IMR-90 (cell line): ENCODE measurements at regions not wholly inside any gene's neighbourhood (a gene's known extent, or its start where the extent isn't known, plus 50 kb on each side); places are given as distances from the start of the nearest gene placed in this dataset.

Experiments
- ATAC-seq: fragments of 200-7000 bp; cut with Tn5 transposase; 2 replicates; pipeline ENCODE4 v1.9.1; 2020; ENCODE audit warnings: low read depth, mild to moderate bottlenecking, moderate library complexity
- BruUV-seq: library from RNA; stranded (reverse); fragments of 400-500 nt; replicated peaks from 2 replicates; lab custom pipeline; 2021; lab: Mats Ljungman, UMichigan
- CTCF ChIA-PET: fragments of 300-600 bp; formaldehyde crosslinking; extraction: SDS; loops from one replicate; lab custom pipeline; 2021; ENCODE audit warnings: antibody characterized with exemption; lab: Yijun Ruan, JAX
- POLR2A ChIA-PET: fragments of 300-600 bp; sonication (Branson Sonifier 250); formaldehyde crosslinking; loops from one replicate; lab custom pipeline; 2022; ENCODE audit warnings: antibody characterized with exemption; ENCODE audit not compliant: unreplicated experiment; lab: Charles Lee
- DNase-seq: peaks from one replicate; pipeline ENCODE4 v3.0.0; 2013
- H2AFZ ChIP-seq: replicated peaks from 2 replicates; pipeline ENCODE3; 2013; ENCODE audit warnings: low read length, mild to moderate bottlenecking; ENCODE audit not compliant: poor library complexity
- H2AK5ac ChIP-seq: 2 replicates; pipeline ENCODE4 v1.6.1; 2013; ENCODE audit warnings: low read depth, low read length, inconsistent platforms
- H2AK9ac ChIP-seq: replicated peaks from 2 replicates; pipeline ENCODE3; 2013; ENCODE audit warnings: mild to moderate bottlenecking, low read depth, low read length, moderate library complexity; ENCODE audit not compliant: poor library complexity
- H2BK120ac ChIP-seq: 2 replicates; pipeline ENCODE4 v1.6.1; 2013; ENCODE audit warnings: low read depth, low read length, inconsistent platforms
- H2BK15ac ChIP-seq: 3 replicates; pipeline ENCODE4 v1.6.1; 2013; ENCODE audit warnings: low read depth, low read length, inconsistent platforms
- H2BK20ac ChIP-seq: 2 replicates; pipeline ENCODE4 v1.6.1; 2013; ENCODE audit warnings: low read depth, mild to moderate bottlenecking, inconsistent platforms, low read length, moderate library complexity
- H2BK5ac ChIP-seq: 2 replicates; pipeline ENCODE4 v1.6.1; 2013; ENCODE audit warnings: mild to moderate bottlenecking, low read depth, low read length, inconsistent platforms; ENCODE audit not compliant: poor library complexity, severe bottlenecking
- H3K14ac ChIP-seq: replicated peaks from 2 replicates; pipeline ENCODE4 v1.6.1; 2013; ENCODE audit warnings: low read depth, low read length, inconsistent platforms
- H3K18ac ChIP-seq: 2 replicates; pipeline ENCODE4 v1.6.1; 2013; ENCODE audit warnings: low read depth, low read length, control low read depth
- H3K23ac ChIP-seq: 2 replicates; pipeline ENCODE4 v1.6.1; 2013; ENCODE audit warnings: low read depth, low read length, inconsistent platforms
- H3K27ac ChIP-seq: 2 replicates; pipeline ENCODE4 v1.5.1; 2013; ENCODE audit warnings: mild to moderate bottlenecking, control low read depth, low read length; ENCODE audit not compliant: insufficient read depth
- H3K27me3 ChIP-seq: 2 replicates; pipeline ENCODE4 v1.6.1; 2013; ENCODE audit warnings: low read length; ENCODE audit not compliant: control insufficient read depth, insufficient read depth
- H3K36me3 ChIP-seq: 2 replicates; pipeline ENCODE4 v1.6.1; 2013; ENCODE audit warnings: low read length, mixed read lengths; ENCODE audit not compliant: control insufficient read depth, insufficient read depth
- H3K4ac ChIP-seq: 2 replicates; pipeline ENCODE4 v1.6.1; 2013; ENCODE audit warnings: low read depth, low read length, inconsistent platforms
- H3K4me1 ChIP-seq: 2 replicates; pipeline ENCODE4 v1.6.1; 2013; ENCODE audit warnings: low read length, mixed read lengths; ENCODE audit not compliant: control insufficient read depth, insufficient read depth
- H3K4me2 ChIP-seq: 2 replicates; pipeline ENCODE4 v1.6.1; 2013; ENCODE audit warnings: low read depth, mild to moderate bottlenecking, control low read depth, low read length, moderate library complexity
- H3K4me3 ChIP-seq: 2 replicates; pipeline ENCODE4 v1.5.1; 2013; ENCODE audit warnings: low read depth, mild to moderate bottlenecking, control low read depth, low read length, moderate library complexity; ENCODE audit not compliant: insufficient read depth
- H3K56ac ChIP-seq: 2 replicates; pipeline ENCODE4 v1.6.1; 2013; ENCODE audit warnings: low read length, inconsistent platforms; ENCODE audit not compliant: insufficient read depth; ENCODE audit errors: extremely low read depth
- H3K79me1 ChIP-seq, 2 experiments: 2 replicates each; pipeline ENCODE4 v1.6.1; 2013; ENCODE audit warnings: low read length in 2 of 2, inconsistent platforms in 1 of 2, low read depth in 1 of 2
- H3K9ac ChIP-seq: 2 replicates; pipeline ENCODE4 v1.6.1; 2013; ENCODE audit warnings: low read depth, low read length, control low read depth
- H3K9me1 ChIP-seq: 2 replicates; pipeline ENCODE4 v1.6.1; 2013; ENCODE audit warnings: low read length, inconsistent platforms; ENCODE audit not compliant: insufficient read depth
- H3K9me3 ChIP-seq: 2 replicates; pipeline ENCODE4 v1.6.1; 2013; ENCODE audit warnings: low read length; ENCODE audit not compliant: control insufficient read depth, insufficient read depth
- H4K20me1 ChIP-seq: 2 replicates; pipeline ENCODE4 v1.6.1; 2013; ENCODE audit warnings: low read length, inconsistent platforms; ENCODE audit not compliant: insufficient read depth
- H4K5ac ChIP-seq: 2 replicates; pipeline ENCODE4 v1.6.1; 2013; ENCODE audit warnings: mild to moderate bottlenecking, low read depth, low read length, control low read depth
- H4K8ac ChIP-seq, 2 experiments: 2 replicates each; pipeline ENCODE4 v1.6.1; 2013; ENCODE audit warnings: low read depth in 2 of 2, low read length in 2 of 2, control low read depth in 1 of 2, inconsistent platforms in 1 of 2
- H4K91ac ChIP-seq: 2 replicates; pipeline ENCODE4 v1.6.1; 2013; ENCODE audit warnings: low read depth, low read length, inconsistent platforms; ENCODE audit not compliant: insufficient read depth
- MAZ ChIP-seq: IDR thresholded peaks from 2 replicates; pipeline ENCODE4 v1.6.1; 2012; ENCODE audit warnings: low read depth, mild to moderate bottlenecking, low read length, improper control_type of control experiment, moderate library complexity, borderline replicate concordance
- NFE2L2 ChIP-seq: fragments of 150-350 bp; IDR thresholded peaks from 2 replicates; pipeline ENCODE4 v1.6.1; 2016; ENCODE audit warnings: low read depth, mild to moderate bottlenecking, low read length
- RCOR1 ChIP-seq: IDR thresholded peaks from 2 replicates; pipeline ENCODE4 v1.6.1; 2012; ENCODE audit warnings: mild to moderate bottlenecking, low read length, improper control_type of control experiment; ENCODE audit not compliant: insufficient replicate concordance
- SMC3 ChIP-seq: fragments of 150-350 bp; IDR thresholded peaks from 2 replicates; pipeline ENCODE4 v1.6.1; 2016; ENCODE audit warnings: low read depth, mild to moderate bottlenecking, antibody characterized with exemption, low read length, moderate library complexity
- WGBS, 2 experiments: methylation state at CpG; one replicate each; pipeline versions ENCODE4 v1.1.5 to v1.1.7; 2013; ENCODE audit warnings: missing lambda C conversion rate in 2 of 2; ENCODE audit not compliant: insufficient read length in 1 of 2; ENCODE audit errors: extremely low coverage in 2 of 2; 5-methylcytosine and 5-hydroxymethylcytosine counted together
- dilution Hi-C: fragments of 300-500 bp; cut with HindIII; formaldehyde crosslinking; loops from one replicate; pipeline ENCODE4 v1.14.3; 2018; ENCODE audit warnings: low sequenced_read_pairs; ENCODE audit not compliant: unreplicated experiment
- in situ Hi-C: fragments of 300-500 bp; cut with MboI; formaldehyde crosslinking; loops from 3 replicates; pipeline ENCODE4 v1.14.3; 2019; ENCODE audit warnings: low sequenced_read_pairs, inconsistent platforms, mixed read lengths
- intact Hi-C: fragments of 100-400 bp; cut with micrococcal nuclease; formaldehyde crosslinking; loops from 2 replicates; pipeline ENCODE4 v1.10.0; 2022
- TF ChIP-seq, protein P1 (sequence below): conservative IDR thresholded peaks from 2 replicates; pipeline ENCODE4 v1.5.1; 2012; ENCODE audit warnings: mild to moderate bottlenecking, low read depth, low read length, improper control_type of control experiment

DNA sequence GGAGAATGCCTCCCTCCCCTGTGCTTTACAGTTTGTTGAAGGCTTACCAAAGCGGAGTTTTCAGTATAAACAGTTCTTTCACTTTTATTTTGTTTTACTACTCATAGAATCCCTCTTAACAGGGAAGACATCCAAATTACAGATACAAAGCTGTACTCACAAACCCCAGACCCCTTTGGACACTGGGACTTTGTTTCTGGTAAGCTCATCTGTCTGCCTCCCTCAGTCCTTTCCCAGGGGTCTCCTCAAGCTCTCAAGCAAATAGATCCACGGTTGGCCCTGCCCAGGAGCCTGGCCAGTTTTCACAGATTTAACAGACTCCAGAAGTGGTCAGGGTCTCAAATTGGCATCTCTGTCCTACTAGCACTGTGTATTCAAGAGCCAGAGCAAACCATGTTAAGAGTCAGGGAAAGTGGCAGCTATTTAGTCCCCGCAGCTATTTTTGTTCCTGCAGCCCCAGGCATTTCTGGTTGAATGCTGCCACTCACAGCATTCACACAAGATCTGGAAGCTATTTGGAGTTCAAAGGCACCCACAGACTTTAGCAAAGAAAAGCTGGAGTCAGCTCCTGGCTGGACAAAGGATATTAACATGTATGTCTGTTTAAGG is 54.2 kb downstream of the TMEM100 start:
- Histone ChIP-seq H3K27me3 (peaks cover 12% of the 10 kb centered on the region), H4K20me1 (no peaks in the 10 kb centered on the region), H4K8ac (no peak overlapping the region), H3K9ac (no peak overlapping the region), H3K9me3 (no peaks in the 10 kb centered on the region), H3K56ac (no peak overlapping the region), H3K4me2 (no peak overlapping the region), H3K79me1 (no peaks in the 10 kb centered on the region), H3K23ac (no peak overlapping the region), H2BK120ac (no peak overlapping the region), H2AK9ac (no peak overlapping the region), H2BK5ac (no peak overlapping the region), H3K18ac (no peak overlapping the region), H3K9me1 (no peaks in the 10 kb centered on the region), H3K36me3 (no peaks in the 10 kb centered on the region), H2AFZ (no peak overlapping the region), H2BK20ac (no peak overlapping the region), H3K14ac (no peak overlapping the region), H3K4ac (no peak overlapping the region), H4K5ac (no peak overlapping the region), H3K27ac (no peak overlapping the region), H4K91ac (no peak overlapping the region), H2BK15ac (no peak overlapping the region), H2AK5ac (no peak overlapping the region), H3K4me1 (no peaks in the 10 kb centered on the region), H3K4me3 (no peak overlapping the region)
- DNase-seq (no peak), ATAC-seq (no peak)
- no TSS peak for BruUV-seq
- POLR2A ChIA-PET: no interaction called here
- TF ChIP-seq SMC3: no peak
- TF ChIP-seq, protein P1, sequence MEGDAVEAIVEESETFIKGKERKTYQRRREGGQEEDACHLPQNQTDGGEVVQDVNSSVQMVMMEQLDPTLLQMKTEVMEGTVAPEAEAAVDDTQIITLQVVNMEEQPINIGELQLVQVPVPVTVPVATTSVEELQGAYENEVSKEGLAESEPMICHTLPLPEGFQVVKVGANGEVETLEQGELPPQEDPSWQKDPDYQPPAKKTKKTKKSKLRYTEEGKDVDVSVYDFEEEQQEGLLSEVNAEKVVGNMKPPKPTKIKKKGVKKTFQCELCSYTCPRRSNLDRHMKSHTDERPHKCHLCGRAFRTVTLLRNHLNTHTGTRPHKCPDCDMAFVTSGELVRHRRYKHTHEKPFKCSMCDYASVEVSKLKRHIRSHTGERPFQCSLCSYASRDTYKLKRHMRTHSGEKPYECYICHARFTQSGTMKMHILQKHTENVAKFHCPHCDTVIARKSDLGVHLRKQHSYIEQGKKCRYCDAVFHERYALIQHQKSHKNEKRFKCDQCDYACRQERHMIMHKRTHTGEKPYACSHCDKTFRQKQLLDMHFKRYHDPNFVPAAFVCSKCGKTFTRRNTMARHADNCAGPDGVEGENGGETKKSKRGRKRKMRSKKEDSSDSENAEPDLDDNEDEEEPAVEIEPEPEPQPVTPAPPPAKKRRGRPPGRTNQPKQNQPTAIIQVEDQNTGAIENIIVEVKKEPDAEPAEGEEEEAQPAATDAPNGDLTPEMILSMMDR: no peak
- no peak for TF ChIP-seq RCOR1
- TF ChIP-seq NFE2L2: no peak
- no peak for TF ChIP-seq MAZ
- in situ Hi-C loops: no loop called here
- WGBS, 2 experiments: 20% methylated on average over 1 of the region's 3 CpGs; no CpG with 5 or more reads in 1 of the 2 experiments
- intact Hi-C loops: no loop called here
- CTCF ChIA-PET: no interaction called here
- dilution Hi-C loops: no loop called here
